Memory B cell (primary cell): ENCODE measurements at regions not wholly inside any gene's neighbourhood (a gene's known extent, or its start where the extent isn't known, plus 50 kb on each side); places are given as distances from the start of the nearest gene placed in this dataset.

Experiments
- ATAC-seq: fragments of 150-1000 bp; cut with Tn5 transposase; 2 replicates; pipeline ENCODE4 v1.10.0; 2021; ENCODE audit warnings: low read depth, mild to moderate bottlenecking, moderate library complexity
- DNase-seq, 2 donors: peaks; one replicate each; pipeline ENCODE4 v3.0.0; 2022; ENCODE audit warnings: low spot score in 2 of 2
- H3K27ac Mint-ChIP-seq: one replicate; pipeline ENCODE4 v1.8.0; 2022; ENCODE audit warnings: mild to moderate bottlenecking, moderate library complexity, mixed read lengths
- H3K27me3 Mint-ChIP-seq: one replicate; pipeline ENCODE4 v1.8.0; 2022; ENCODE audit warnings: mixed read lengths
- H3K36me3 Mint-ChIP-seq: one replicate; pipeline ENCODE4 v1.8.0; 2022; ENCODE audit warnings: mild to moderate bottlenecking, mixed read lengths
- H3K4me1 Mint-ChIP-seq: one replicate; pipeline ENCODE4 v1.8.0; 2022; ENCODE audit warnings: mixed read lengths
- H3K4me3 Mint-ChIP-seq: one replicate; pipeline ENCODE4 v1.8.0; 2022; ENCODE audit warnings: mild to moderate bottlenecking, moderate library complexity, mixed read lengths
- H3K9me3 Mint-ChIP-seq: one replicate; pipeline ENCODE4 v1.8.0; 2022; ENCODE audit warnings: mixed read lengths

- H3K4me1 Mint-ChIP-seq, result no peaks in the 10 kb centered on the region
- no peaks in the 10 kb centered on the region for H3K27me3 Mint-ChIP-seq
- peaks cover 1% of the 10 kb centered on the region for H3K9me3 Mint-ChIP-seq
- H3K4me3 Mint-ChIP-seq, result no peak overlapping the region
- ATAC-seq (no peak), DNase-seq (no peak)
- H3K36me3 Mint-ChIP-seq, result no peaks in the 10 kb centered on the region
- H3K27ac Mint-ChIP-seq, result no peak overlapping the region
Measured at GRCh38 chr1:194731025-194731424, 1544.6 kb upstream of the B3GALT2 start.

GRCh38 chr1:194730304-194730703 is 1543.9 kb upstream of the B3GALT2 start:
- no peaks in the 10 kb centered on the region for H3K36me3 Mint-ChIP-seq
- H3K4me1 Mint-ChIP-seq, result no peaks in the 10 kb centered on the region
- H3K27me3 Mint-ChIP-seq, result no peaks in the 10 kb centered on the region
- no peak for DNase-seq
- H3K4me3 Mint-ChIP-seq, result no peak overlapping the region
- H3K27ac Mint-ChIP-seq, result no peak overlapping the region
- no peak for ATAC-seq
- peaks cover 2% of the 10 kb centered on the region for H3K9me3 Mint-ChIP-seq

GRCh38 chr1:194723067-194723466 is 1536.7 kb upstream of the B3GALT2 start:
- H3K27me3 Mint-ChIP-seq, result no peaks in the 10 kb centered on the region
- H3K27ac Mint-ChIP-seq, result no peak overlapping the region
- DNase-seq (no peak), ATAC-seq (no peak)
- H3K9me3 Mint-ChIP-seq, result peaks cover 2% of the 10 kb centered on the region
- no peaks in the 10 kb centered on the region for H3K36me3 Mint-ChIP-seq
- H3K4me1 Mint-ChIP-seq, result no peaks in the 10 kb centered on the region
- H3K4me3 Mint-ChIP-seq, result no peak overlapping the region

GRCh38 chr1:194717941-194718340 is 1531.5 kb upstream of the B3GALT2 start:
- no peak for DNase-seq
- no peak for ATAC-seq
- Mint-ChIP-seq H3K36me3 (no peaks in the 10 kb centered on the region), H3K4me3 (no peak overlapping the region), H3K9me3 (peaks cover 2% of the 10 kb centered on the region), H3K4me1 (no peaks in the 10 kb centered on the region), H3K27me3 (no peaks in the 10 kb centered on the region), H3K27ac (no peak overlapping the region)

GRCh38 chr1:194717334-194717733 is 1530.9 kb upstream of the B3GALT2 start:
- no peak for ATAC-seq
- DNase-seq, result no peak
- H3K9me3 Mint-ChIP-seq, result peaks cover 2% of the 10 kb centered on the region
- no peak overlapping the region for H3K4me3 Mint-ChIP-seq
- no peak overlapping the region for H3K27ac Mint-ChIP-seq
- H3K27me3 Mint-ChIP-seq, result no peaks in the 10 kb centered on the region
- H3K36me3 Mint-ChIP-seq, result no peaks in the 10 kb centered on the region
- H3K4me1 Mint-ChIP-seq, result no peaks in the 10 kb centered on the region

- no peak overlapping the region for H3K4me3 Mint-ChIP-seq
- no peak overlapping the region for H3K27ac Mint-ChIP-seq
- no peaks in the 10 kb centered on the region for H3K27me3 Mint-ChIP-seq
- no peaks in the 10 kb centered on the region for H3K4me1 Mint-ChIP-seq
- H3K9me3 Mint-ChIP-seq, result peaks cover 2% of the 10 kb centered on the region
- no peaks in the 10 kb centered on the region for H3K36me3 Mint-ChIP-seq
- ATAC-seq (no peak), DNase-seq (no peak)
Measured at GRCh38 chr1:194710671-194711070, 1524.3 kb upstream of the B3GALT2 start.

GRCh38 chr1:194709439-194709838 is 1523.0 kb upstream of the B3GALT2 start:
- no peaks in the 10 kb centered on the region for H3K36me3 Mint-ChIP-seq
- no peak overlapping the region for H3K27ac Mint-ChIP-seq
- DNase-seq (no peak), ATAC-seq (no peak)
- no peaks in the 10 kb centered on the region for H3K27me3 Mint-ChIP-seq
- H3K4me1 Mint-ChIP-seq, result no peaks in the 10 kb centered on the region
- H3K4me3 Mint-ChIP-seq, result no peak overlapping the region
- no peaks in the 10 kb centered on the region for H3K9me3 Mint-ChIP-seq

GRCh38 chr1:194707074-194707473 is 1520.7 kb upstream of the B3GALT2 start:
- Mint-ChIP-seq H3K9me3 (no peaks in the 10 kb centered on the region), H3K27ac (no peak overlapping the region), H3K4me3 (no peak overlapping the region), H3K36me3 (no peaks in the 10 kb centered on the region), H3K4me1 (no peaks in the 10 kb centered on the region), H3K27me3 (no peaks in the 10 kb centered on the region)
- DNase-seq (no peak), ATAC-seq (no peak)

GRCh38 chr1:194705123-194705854 is 1518.9 kb upstream of the B3GALT2 start:
- no peak overlapping the region for H3K27ac Mint-ChIP-seq
- no peaks in the 10 kb centered on the region for H3K4me1 Mint-ChIP-seq
- H3K9me3 Mint-ChIP-seq, result no peaks in the 10 kb centered on the region
- no peaks in the 10 kb centered on the region for H3K36me3 Mint-ChIP-seq
- no peaks in the 10 kb centered on the region for H3K27me3 Mint-ChIP-seq
- no peak for ATAC-seq
- no peak for DNase-seq
- no peak overlapping the region for H3K4me3 Mint-ChIP-seq

- Mint-ChIP-seq H3K4me3 (no peak overlapping the region), H3K36me3 (no peaks in the 10 kb centered on the region), H3K9me3 (no peaks in the 10 kb centered on the region), H3K27me3 (no peaks in the 10 kb centered on the region), H3K27ac (no peak overlapping the region), H3K4me1 (no peaks in the 10 kb centered on the region)
- ATAC-seq (no peak), DNase-seq (no peak)
Measured at GRCh38 chr1:194698908-194699318, 1512.5 kb upstream of the B3GALT2 start.

GRCh38 chr1:194693244-194693643 is 1506.8 kb upstream of the B3GALT2 start:
- H3K4me3 Mint-ChIP-seq, result no peak overlapping the region

GRCh38 chr1:194684636-194685035 is 1498.2 kb upstream of the B3GALT2 start:
- H3K36me3 Mint-ChIP-seq, result no peaks in the 10 kb centered on the region
- ATAC-seq (no peak), DNase-seq (no peak)
- H3K27ac Mint-ChIP-seq, result no peak overlapping the region
- H3K4me3 Mint-ChIP-seq, result no peak overlapping the region
- H3K4me1 Mint-ChIP-seq, result no peaks in the 10 kb centered on the region
- H3K9me3 Mint-ChIP-seq, result peaks cover 2% of the 10 kb centered on the region
- no peaks in the 10 kb centered on the region for H3K27me3 Mint-ChIP-seq

More at GRCh38 chr1:194693244-194693643, 1506.8 kb upstream of the B3GALT2 start:
- no peak for DNase-seq
- ATAC-seq, result no peak
- H3K27ac Mint-ChIP-seq, result no peak overlapping the region
- no peaks in the 10 kb centered on the region for H3K9me3 Mint-ChIP-seq
- H3K27me3 Mint-ChIP-seq, result no peaks in the 10 kb centered on the region
- H3K4me1 Mint-ChIP-seq, result no peaks in the 10 kb centered on the region
- H3K36me3 Mint-ChIP-seq, result no peaks in the 10 kb centered on the region

- Mint-ChIP-seq H3K9me3 (peaks cover 1% of the 10 kb centered on the region), H3K27me3 (no peaks in the 10 kb centered on the region), H3K36me3 (no peaks in the 10 kb centered on the region), H3K4me3 (no peak overlapping the region), H3K4me1 (no peaks in the 10 kb centered on the region), H3K27ac (no peak overlapping the region)
- no peak for ATAC-seq
- no peak for DNase-seq
Measured at GRCh38 chr1:194658090-194658439, 1471.7 kb upstream of the B3GALT2 start.

GRCh38 chr1:194654956-194655355 is 1468.5 kb upstream of the B3GALT2 start:
- no peak for ATAC-seq
- H3K27me3 Mint-ChIP-seq, result no peaks in the 10 kb centered on the region

GRCh38 chr1:194653385-194653784 is 1467.0 kb upstream of the B3GALT2 start:
- Mint-ChIP-seq H3K36me3 (no peaks in the 10 kb centered on the region), H3K4me3 (no peak overlapping the region), H3K9me3 (peaks cover 1% of the 10 kb centered on the region), H3K27ac (no peak overlapping the region), H3K4me1 (no peaks in the 10 kb centered on the region), H3K27me3 (no peaks in the 10 kb centered on the region)
- ATAC-seq, result no peak
- DNase-seq, result no peak

More at GRCh38 chr1:194654956-194655355, 1468.5 kb upstream of the B3GALT2 start:
- no peak overlapping the region for H3K27ac Mint-ChIP-seq
- H3K4me1 Mint-ChIP-seq, result no peaks in the 10 kb centered on the region
- H3K4me3 Mint-ChIP-seq, result no peak overlapping the region
- H3K9me3 Mint-ChIP-seq, result peaks cover 1% of the 10 kb centered on the region
- DNase-seq, result no peak
- H3K36me3 Mint-ChIP-seq, result no peaks in the 10 kb centered on the region
